ENCODE measurements at regions not wholly inside any gene's neighbourhood (a gene's known extent, or its start where the extent isn't known, plus 50 kb on each side); places are given as distances from the start of the nearest gene placed in this dataset.

DNA sequence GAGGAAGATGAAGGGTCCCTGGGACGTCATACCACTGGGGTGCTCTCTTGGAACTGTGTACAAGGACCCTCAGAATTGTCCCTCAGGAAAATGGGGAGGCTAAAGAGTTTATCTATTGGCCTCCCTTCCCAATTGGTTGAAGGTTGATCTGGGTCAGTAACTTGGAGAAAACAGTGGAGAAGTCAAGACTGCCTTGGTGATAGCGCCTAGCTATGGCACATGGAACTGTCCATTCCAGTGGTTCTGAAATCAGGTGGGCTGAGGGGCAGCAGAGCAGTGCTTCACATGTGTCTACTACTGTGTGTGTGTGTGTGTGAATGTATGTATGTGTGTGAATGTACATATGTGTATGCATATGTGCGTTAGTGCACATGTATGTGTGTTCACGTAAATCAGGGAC is 316.1 kb downstream of the AACS start:
- TF ChIP-seq, protein P1, sequence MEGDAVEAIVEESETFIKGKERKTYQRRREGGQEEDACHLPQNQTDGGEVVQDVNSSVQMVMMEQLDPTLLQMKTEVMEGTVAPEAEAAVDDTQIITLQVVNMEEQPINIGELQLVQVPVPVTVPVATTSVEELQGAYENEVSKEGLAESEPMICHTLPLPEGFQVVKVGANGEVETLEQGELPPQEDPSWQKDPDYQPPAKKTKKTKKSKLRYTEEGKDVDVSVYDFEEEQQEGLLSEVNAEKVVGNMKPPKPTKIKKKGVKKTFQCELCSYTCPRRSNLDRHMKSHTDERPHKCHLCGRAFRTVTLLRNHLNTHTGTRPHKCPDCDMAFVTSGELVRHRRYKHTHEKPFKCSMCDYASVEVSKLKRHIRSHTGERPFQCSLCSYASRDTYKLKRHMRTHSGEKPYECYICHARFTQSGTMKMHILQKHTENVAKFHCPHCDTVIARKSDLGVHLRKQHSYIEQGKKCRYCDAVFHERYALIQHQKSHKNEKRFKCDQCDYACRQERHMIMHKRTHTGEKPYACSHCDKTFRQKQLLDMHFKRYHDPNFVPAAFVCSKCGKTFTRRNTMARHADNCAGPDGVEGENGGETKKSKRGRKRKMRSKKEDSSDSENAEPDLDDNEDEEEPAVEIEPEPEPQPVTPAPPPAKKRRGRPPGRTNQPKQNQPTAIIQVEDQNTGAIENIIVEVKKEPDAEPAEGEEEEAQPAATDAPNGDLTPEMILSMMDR (conservative IDR thresholded peaks at IDR 0.05): no peak
- no peak for TF ChIP-seq ZFX (IDR thresholded peaks at IDR 0.05)
- no peak overlapping the region for H3K27ac ChIP-seq

DNA sequence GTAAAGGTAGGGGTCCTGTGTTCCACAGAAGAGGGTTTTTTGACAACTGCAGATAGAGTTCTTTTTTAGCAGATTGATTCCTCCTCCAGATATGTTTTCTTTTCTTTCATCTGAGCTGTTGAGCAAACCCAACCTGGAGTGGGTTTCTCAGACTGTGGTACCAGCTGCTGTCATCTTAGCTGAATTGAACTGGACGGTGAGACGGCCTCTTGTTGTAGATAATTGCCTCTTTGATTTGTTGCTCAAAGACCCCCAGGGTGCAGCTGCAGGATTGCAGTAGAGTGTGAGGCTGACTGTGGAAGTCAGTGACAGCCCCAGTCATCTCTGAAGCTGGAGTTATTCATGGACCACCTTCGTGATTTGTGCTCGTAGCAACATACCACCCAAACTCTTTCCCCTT is 317.7 kb downstream of the AACS start:
- H3K27ac ChIP-seq: no peak overlapping the region
- TF ChIP-seq, protein P1 (conservative IDR thresholded peaks at IDR 0.05): no peak
- no peak for TF ChIP-seq ZFX (IDR thresholded peaks at IDR 0.05)

DNA sequence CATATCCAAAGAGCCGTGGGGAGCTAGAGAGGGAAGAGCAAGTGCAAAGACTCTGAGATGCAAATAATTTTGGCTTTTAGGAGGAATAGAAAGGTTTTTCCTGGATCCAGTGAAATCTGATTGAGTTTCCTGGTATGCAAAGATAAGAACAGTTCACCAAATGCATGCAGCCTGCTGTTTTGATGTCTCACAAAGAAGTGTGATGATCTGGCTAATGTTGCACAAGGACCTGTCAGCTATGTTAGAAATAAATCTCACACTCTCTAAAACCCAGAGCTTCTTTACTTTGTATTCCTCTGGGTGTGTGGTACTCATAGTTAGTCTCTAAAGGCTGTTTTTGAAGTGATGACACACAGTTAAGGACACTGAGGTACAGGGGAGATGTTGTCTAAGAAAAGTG is 321.4 kb downstream of the AACS start:
- TF ChIP-seq ZFX (IDR thresholded peaks at IDR 0.05): no peak
- TF ChIP-seq, protein P1 (conservative IDR thresholded peaks at IDR 0.05): no peak
- H3K27ac ChIP-seq: no peak overlapping the region

DNA sequence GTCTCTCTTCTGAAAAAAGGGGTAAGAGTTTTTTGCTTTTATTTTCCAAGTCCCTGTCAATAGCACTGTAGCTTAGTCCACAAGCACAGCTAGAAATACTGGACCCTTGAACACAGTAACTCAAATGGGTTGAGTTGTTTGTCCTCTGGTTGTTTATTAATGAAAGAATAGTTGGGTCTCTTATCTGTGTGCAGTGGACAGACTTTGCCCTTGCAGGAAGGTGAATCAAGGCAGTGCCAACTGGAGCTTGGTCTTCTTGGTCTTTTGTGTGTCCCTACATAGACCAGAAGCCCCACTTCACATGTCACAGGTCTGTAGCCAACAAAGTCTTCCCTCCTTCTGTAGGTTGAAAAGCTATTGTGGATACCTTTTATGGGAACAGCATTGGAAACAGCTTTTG is 322.0 kb downstream of the AACS start:
- H3K27ac ChIP-seq: no peak overlapping the region
- TF ChIP-seq ZFX (IDR thresholded peaks at IDR 0.05): no peak
- TF ChIP-seq, protein P1 (conservative IDR thresholded peaks at IDR 0.05): no peak

DNA sequence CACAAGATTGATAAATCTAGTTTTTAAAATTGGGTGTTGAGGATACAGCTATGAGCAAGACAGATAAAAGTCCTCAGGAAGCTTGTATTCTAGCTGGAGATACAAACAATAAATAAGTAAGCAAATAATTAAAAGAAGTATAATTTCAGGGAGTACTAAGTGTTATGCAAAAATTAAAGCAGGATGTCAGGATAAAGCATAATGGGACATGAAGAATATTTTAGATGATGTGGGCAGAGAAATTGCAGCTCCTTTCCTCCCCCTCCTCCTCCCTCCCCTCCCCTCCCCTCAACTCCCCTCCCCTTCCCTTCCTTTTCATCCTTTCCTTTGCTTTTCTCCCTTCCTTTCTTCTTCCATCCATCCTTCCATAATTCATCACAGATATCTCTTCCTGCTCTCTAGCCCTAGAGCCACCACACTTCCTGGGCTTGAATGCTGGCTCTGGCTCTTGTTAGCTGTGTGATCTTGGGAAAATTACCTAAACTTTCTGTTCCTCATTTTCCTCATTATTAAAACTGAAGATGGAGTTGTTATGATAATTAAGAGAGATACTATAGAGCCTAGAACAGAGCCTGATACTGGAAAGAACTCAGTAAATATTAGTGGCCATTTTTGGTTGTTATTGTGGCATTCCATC is 323.9 kb downstream of the AACS start:
- no peak overlapping the region for H3K27ac ChIP-seq
- no peak for TF ChIP-seq ZFX (IDR thresholded peaks at IDR 0.05)
- TF ChIP-seq, protein P1 (conservative IDR thresholded peaks at IDR 0.05): no peak

DNA sequence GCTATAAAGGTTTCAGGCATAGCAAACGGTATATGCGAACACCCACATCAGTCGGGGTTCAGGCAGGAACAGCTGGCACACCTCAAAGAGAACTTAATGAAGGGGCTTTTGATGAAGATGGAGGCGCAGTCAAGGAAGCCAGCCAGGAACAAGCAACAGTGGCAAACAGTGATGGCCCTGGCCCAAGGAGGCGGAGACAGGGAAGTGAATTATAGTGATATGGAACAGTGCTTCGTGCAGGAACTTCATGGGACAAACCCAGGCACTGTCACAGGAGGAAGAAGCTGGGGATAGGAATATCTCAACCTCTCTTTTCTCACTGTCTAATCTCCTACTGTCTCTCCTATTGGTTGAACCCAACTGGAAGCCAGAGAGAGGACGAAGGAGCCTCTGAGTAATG is 328.3 kb downstream of the AACS start:
- H3K27ac ChIP-seq: no peak overlapping the region
- TF ChIP-seq, protein P1 (conservative IDR thresholded peaks at IDR 0.05): no peak
- no peak for TF ChIP-seq ZFX (IDR thresholded peaks at IDR 0.05)

DNA sequence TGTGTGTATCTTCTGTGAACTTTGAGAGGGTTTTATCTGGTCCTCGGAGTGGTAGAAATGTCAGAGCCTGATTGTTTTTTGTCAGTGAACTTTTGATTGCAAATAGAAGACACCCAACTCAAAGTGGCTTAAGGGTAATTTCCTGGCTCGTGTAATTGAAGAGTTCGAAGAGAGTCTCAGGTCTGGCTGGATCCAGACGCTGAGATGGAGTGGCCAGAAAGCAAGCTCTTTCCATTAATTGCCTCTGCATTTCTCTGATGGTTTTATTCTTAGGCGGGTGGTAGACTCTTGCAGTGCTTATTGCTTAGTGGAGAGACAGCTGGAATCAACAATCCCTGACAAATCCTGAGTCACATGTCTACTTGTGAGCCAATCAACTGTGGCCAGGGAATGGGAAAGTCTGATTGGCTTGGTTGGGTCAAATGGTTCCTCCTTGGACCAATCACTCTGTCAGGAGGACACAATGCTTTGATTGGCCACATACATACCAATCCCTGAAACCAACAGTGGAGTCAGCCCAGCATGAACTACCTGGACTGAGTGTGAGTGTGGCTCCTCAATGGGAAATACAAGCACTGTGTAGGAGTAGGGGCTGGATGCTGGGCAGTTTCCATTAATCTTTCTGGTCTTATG is 330.5 kb downstream of the AACS start:
- no peak overlapping the region for H3K27ac ChIP-seq
- TF ChIP-seq ZFX (IDR thresholded peaks at IDR 0.05): no peak
- TF ChIP-seq, protein P1 (conservative IDR thresholded peaks at IDR 0.05): no peak
